Suprapubic skin (tissue), 3 donors: ENCODE measurements at regions not wholly inside any gene's neighbourhood (a gene's known extent, or its start where the extent isn't known, plus 50 kb on each side); places are given as distances from the start of the nearest gene placed in this dataset.

ENCODE experiments used
- CTCF ChIP-seq, 2 donors: fragments of 200-600 bp in 1 of 2; fragments of 450-650 bp in 1 of 2; sonication (generic) in 1 of 2; IDR thresholded peaks; one replicate each; pipeline ENCODE4 v1.5.1; 2016 to 2019; ENCODE audit warnings: antibody characterized with exemption in 2 of 2, mild to moderate bottlenecking in 1 of 2, moderate library complexity in 1 of 2
- POLR2A ChIP-seq, 2 donors: fragments of 450-650 bp; IDR thresholded peaks; one replicate each; pipeline ENCODE4 v1.6.1; 2017; ENCODE audit warnings: antibody characterized with exemption in 2 of 2, mild to moderate bottlenecking in 2 of 2, moderate library complexity in 2 of 2

- TF ChIP-seq CTCF (IDR thresholded peaks at IDR 0.05), result no peak
- TF ChIP-seq POLR2A (IDR thresholded peaks at IDR 0.05), result no peak
Measured at GRCh38 chr5:58012801-58013315, 447.0 kb downstream of the PLK2 start.
